A549 (cell line): ENCODE measurements at regions not wholly inside any gene's neighbourhood (a gene's known extent, or its start where the extent isn't known, plus 50 kb on each side); places are given as distances from the start of the nearest gene placed in this dataset.

Source experiments
- ATAC-seq, 2 experiments: fragments of 200-7000 bp in 1 of 2; fragments of >200 bp in 1 of 2; cut with Nextera tagmentation in 1 of 2; cut with Tn5 transposase in 1 of 2; 3 replicates each; pipeline versions ENCODE4 v1.8.0 to v1.9.1; 2018 to 2020; ENCODE audit warnings: mild to moderate bottlenecking in 1 of 2, moderate library complexity in 1 of 2
- CTCF ChIA-PET: fragments of 300-600 bp; sonication (Branson Sonifier 250); formaldehyde crosslinking; extraction: SDS; loops from one replicate; lab custom pipeline; 2021; ENCODE audit warnings: antibody characterized with exemption, inconsistent platforms; lab: Yijun Ruan, JAX
- POLR2A ChIA-PET: fragments of 350-600 bp; formaldehyde crosslinking; extraction: SDS; loops from one replicate; lab custom pipeline; 2021; ENCODE audit warnings: antibody characterized with exemption, inconsistent platforms; lab: Yijun Ruan, JAX
- DNase-seq, 2 experiments: peaks; one replicate each; pipeline versions ENCODE4 v3.0.0 to v3.0.0-alpha.2; 2011 to 2016; ENCODE audit warnings: low read depth in 1 of 2, low spot score in 1 of 2
- FAIRE-seq: peaks from 2 replicates; lab custom pipeline; 2011; peaks lifted over from hg19 to GRCh38; lab: Jason Lieb, UNC
- H3K27ac ChIP-seq, 2 experiments: fragments of >200 bp; sonication (Bioruptor Twin); formaldehyde crosslinking; 3 replicates each; pipeline ENCODE4 v1.5.1; 2016 to 2017
- H3K4me1 ChIP-seq: fragments of >200 bp; sonication (Bioruptor Twin); formaldehyde crosslinking; 3 replicates; pipeline ENCODE4 v1.6.1; 2016
- H3K4me2 ChIP-seq: fragments of >200 bp; sonication (Bioruptor Twin); formaldehyde crosslinking; 3 replicates; pipeline ENCODE4 v1.6.1; 2016
- H3K4me3 ChIP-seq: fragments of >200 bp; sonication (Bioruptor Twin); formaldehyde crosslinking; 3 replicates; pipeline ENCODE4 v1.5.1; 2016
- H3K9me3 ChIP-seq: fragments of >200 bp; sonication (Bioruptor Twin); formaldehyde crosslinking; 3 replicates; pipeline ENCODE4 v1.6.1; 2016
- BCL3 ChIP-seq: fragments of >200 bp; sonication (Bioruptor Twin); formaldehyde crosslinking; IDR thresholded peaks from 3 replicates; pipeline ENCODE4 v1.6.1; 2016
- BHLHE40 ChIP-seq: IDR thresholded peaks from 2 replicates; pipeline ENCODE4 v1.6.1; 2012; ENCODE audit warnings: low read depth, low read length, inconsistent platforms
- CEBPB ChIP-seq, 2 experiments: fragments of >200 bp in 1 of 2; sonication (Bioruptor Twin) in 1 of 2; formaldehyde crosslinking in 1 of 2; IDR thresholded peaks; 2 replicates each; pipeline ENCODE4 v1.6.1; 2012 to 2016
- CTCF ChIP-seq: fragments of >200 bp; sonication (Bioruptor Twin); formaldehyde crosslinking; IDR thresholded peaks from 3 replicates; pipeline ENCODE4 v1.5.1; 2016
- E2F6 ChIP-seq: IDR thresholded peaks from 2 replicates; pipeline ENCODE4 v1.6.1; 2012; ENCODE audit warnings: low read depth, borderline replicate concordance
- EHMT2 ChIP-seq: fragments of 200-600 bp; sonication (generic); IDR thresholded peaks from 2 replicates; pipeline ENCODE4 v1.6.1; 2016; ENCODE audit warnings: antibody characterized with exemption, low read depth, mild to moderate bottlenecking, moderate library complexity
- ELK1 ChIP-seq: fragments of 150-350 bp; IDR thresholded peaks from 2 replicates; pipeline ENCODE4 v1.6.1; 2014; ENCODE audit warnings: low read depth, mild to moderate bottlenecking, low read length
- ESRRA ChIP-seq: fragments of 150-350 bp; IDR thresholded peaks from 2 replicates; pipeline ENCODE4 v1.6.1; 2014; ENCODE audit warnings: mild to moderate bottlenecking, low read length, borderline replicate concordance
- FOXS1 ChIP-seq: fragments of 250-450 bp; sonication (Bioruptor Pico); IDR thresholded peaks from 2 replicates; pipeline ENCODE4 v1.5.0; 2020; ENCODE audit warnings: mild to moderate bottlenecking, moderate library complexity
- HES2 ChIP-seq: fragments of >200 bp; sonication (Bioruptor Twin); formaldehyde crosslinking; IDR thresholded peaks from 2 replicates; pipeline ENCODE4 v1.6.1; 2016
- HEYL ChIP-seq: fragments of 250-450 bp; sonication (Bioruptor Pico); IDR thresholded peaks from 2 replicates; pipeline ENCODE4 v1.8.0; 2021; ENCODE audit warnings: mild to moderate bottlenecking, moderate library complexity
- HOXB13 ChIP-seq: fragments of 250-450 bp; sonication (Bioruptor Pico); IDR thresholded peaks from 2 replicates; pipeline ENCODE4 v1.5.0; 2020; ENCODE audit warnings: low read depth, mild to moderate bottlenecking, moderate library complexity
- JUN ChIP-seq, 2 experiments: fragments of >200 bp; sonication (Bioruptor Twin); formaldehyde crosslinking; IDR thresholded peaks; 2 replicates in 1 of 2; 3 replicates in 1 of 2; pipeline ENCODE4 v1.6.1; 2016 to 2017
- KDM5A ChIP-seq: fragments of 200-600 bp; sonication (generic); IDR thresholded peaks from 2 replicates; pipeline ENCODE4 v1.6.1; 2016; ENCODE audit warnings: antibody characterized with exemption, mild to moderate bottlenecking
- NR3C1 ChIP-seq: fragments of >200 bp; sonication (Bioruptor Twin); formaldehyde crosslinking; IDR thresholded peaks from 3 replicates; pipeline ENCODE4 v1.6.1; 2017
- POLR2AphosphoS2 ChIP-seq: conservative IDR thresholded peaks from 2 replicates; pipeline ENCODE4 v1.6.1; 2012; ENCODE audit warnings: low read length, improper control_type of control experiment, inconsistent platforms
- RAD21 ChIP-seq, 2 experiments: fragments of >200 bp in 1 of 2; sonication (Bioruptor Twin) in 1 of 2; formaldehyde crosslinking in 1 of 2; IDR thresholded peaks in 1 of 2; conservative IDR thresholded peaks in 1 of 2; 2 replicates in 1 of 2; 3 replicates in 1 of 2; pipeline ENCODE4 v1.6.1; 2012 to 2018; ENCODE audit warnings: inconsistent platforms in 1 of 2
- RCOR1 ChIP-seq: fragments of 150-350 bp; IDR thresholded peaks from 2 replicates; pipeline ENCODE4 v1.6.1; 2014; ENCODE audit warnings: antibody characterized with exemption, low read length, low read depth
- RFX5 ChIP-seq: fragments of 450-650 bp; IDR thresholded peaks from 2 replicates; pipeline ENCODE4 v1.7.1; 2014; ENCODE audit warnings: antibody characterized with exemption, mild to moderate bottlenecking, moderate library complexity
- TFCP2L1 ChIP-seq: fragments of 250-450 bp; sonication (Bioruptor Pico); IDR thresholded peaks from 2 replicates; pipeline ENCODE4 v1.5.0; 2021; ENCODE audit warnings: mild to moderate bottlenecking
- ZFP36 ChIP-seq: fragments of 450-650 bp; IDR thresholded peaks from 2 replicates; pipeline ENCODE4 v1.6.1; 2014; ENCODE audit warnings: borderline replicate concordance; ENCODE audit not compliant: partially characterized antibody
- ZSCAN20 ChIP-seq: fragments of 250-450 bp; sonication (Bioruptor Pico); IDR thresholded peaks from 2 replicates; pipeline ENCODE4 v1.8.0; 2022; ENCODE audit warnings: mild to moderate bottlenecking, moderate library complexity
- WGBS: methylation state at CpG from one replicate; pipeline ENCODE4 v1.1.6; 2017; ENCODE audit errors: missing lambda C conversion rate; 5-methylcytosine and 5-hydroxymethylcytosine counted together
- TF ChIP-seq, protein P1 (sequence below): fragments of 250-450 bp; sonication (Bioruptor Pico); IDR thresholded peaks from 2 replicates; pipeline ENCODE4 v1.5.0; 2020; ENCODE audit warnings: low read depth, mild to moderate bottlenecking, moderate library complexity
- TF ChIP-seq, protein P2 (sequence below): IDR thresholded peaks from 2 replicates; pipeline ENCODE4 v1.6.1; 2012
- TF ChIP-seq, protein P3 (sequence below): fragments of 200-600 bp; sonication (generic); IDR thresholded peaks from 2 replicates; pipeline ENCODE4 v1.6.1; 2016; ENCODE audit warnings: antibody characterized with exemption, mild to moderate bottlenecking, moderate library complexity

DNA sequence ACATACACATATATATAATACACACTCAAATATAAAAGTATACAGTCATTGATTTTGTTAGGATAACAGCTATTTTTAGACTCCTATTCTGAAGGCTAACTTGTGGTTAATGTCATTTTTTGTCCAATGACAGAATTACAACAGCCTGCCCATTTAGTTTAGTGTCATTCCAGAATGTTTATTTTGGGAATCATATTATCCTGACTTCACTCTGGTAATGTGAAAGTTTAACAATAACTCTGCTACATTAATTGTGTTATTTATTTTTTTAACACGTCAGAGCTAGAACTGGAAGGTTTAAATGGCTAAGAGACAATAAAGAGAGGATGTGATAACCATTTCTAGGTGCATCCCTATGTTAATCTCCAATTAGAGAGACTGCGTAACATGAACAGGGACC is 648.1 kb downstream of the USP25 start:
- CTCF ChIA-PET, result no interaction called here
- H3K4me3 ChIP-seq, result no peak overlapping the region
- H3K4me1 ChIP-seq, result no peaks in the 10 kb centered on the region
- ATAC-seq (no peak), DNase-seq (no peak), FAIRE-seq (no peak)
- no peak overlapping the region for H3K4me2 ChIP-seq
- H3K9me3 ChIP-seq, result no peaks in the 10 kb centered on the region
- WGBS, result 83% methylated on average over 2 of the region's 2 CpGs
- TF ChIP-seq HES2, result no peak
- no peak for TF ChIP-seq RCOR1
- TF ChIP-seq, protein P1, sequence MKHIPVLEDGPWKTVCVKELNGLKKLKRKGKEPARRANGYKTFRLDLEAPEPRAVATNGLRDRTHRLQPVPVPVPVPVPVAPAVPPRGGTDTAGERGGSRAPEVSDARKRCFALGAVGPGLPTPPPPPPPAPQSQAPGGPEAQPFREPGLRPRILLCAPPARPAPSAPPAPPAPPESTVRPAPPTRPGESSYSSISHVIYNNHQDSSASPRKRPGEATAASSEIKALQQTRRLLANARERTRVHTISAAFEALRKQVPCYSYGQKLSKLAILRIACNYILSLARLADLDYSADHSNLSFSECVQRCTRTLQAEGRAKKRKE (CRISPR knock-in tag), result no peak
- no peak for TF ChIP-seq CTCF
- TF ChIP-seq CEBPB (IDR thresholded peaks at IDR 0.05), result no peak
- no peak for TF ChIP-seq BHLHE40
- TF ChIP-seq HOXB13 (CRISPR knock-in tag), result no peak
- TF ChIP-seq, protein P2, sequence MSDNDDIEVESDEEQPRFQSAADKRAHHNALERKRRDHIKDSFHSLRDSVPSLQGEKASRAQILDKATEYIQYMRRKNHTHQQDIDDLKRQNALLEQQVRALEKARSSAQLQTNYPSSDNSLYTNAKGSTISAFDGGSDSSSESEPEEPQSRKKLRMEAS, result no peak
- no peak for TF ChIP-seq KDM5A
- TF ChIP-seq RAD21 (conservative IDR thresholded peaks at IDR 0.05 in 1 of 2, IDR thresholded peaks at IDR 0.05 in 1 of 2), result no peak
- no peak for TF ChIP-seq EHMT2
- TF ChIP-seq POLR2AphosphoS2, result no peak
- TF ChIP-seq HEYL (CRISPR knock-in tag), result no peak
- no peak for TF ChIP-seq ELK1
- TF ChIP-seq BCL3, result no peak
- no peak for TF ChIP-seq ESRRA
- TF ChIP-seq ZSCAN20, result no peak
- TF ChIP-seq FOXS1 (CRISPR knock-in tag), result no peak
- H3K27ac ChIP-seq, result no peak overlapping the region
- POLR2A ChIA-PET, result no interaction called here

GRCh38 chr21:16378525-16378924 is 648.7 kb downstream of the USP25 start:
- Histone ChIP-seq H3K4me2 (no peak overlapping the region), H3K27ac (no peak overlapping the region), H3K9me3 (no peaks in the 10 kb centered on the region), H3K4me1 (no peaks in the 10 kb centered on the region), H3K4me3 (no peak overlapping the region)
- FAIRE-seq (no peak), DNase-seq (no peak), ATAC-seq (no peak)
- 57% methylated on average over 3 of the region's 3 CpGs for WGBS
- ChIA-PET POLR2A (no interaction called here), CTCF (no interaction called here)
- no peak for TF ChIP-seq ELK1
- TF ChIP-seq KDM5A, result no peak
- TF ChIP-seq TFCP2L1, result no peak
- TF ChIP-seq JUN (IDR thresholded peaks at IDR 0.05), result no peak
- TF ChIP-seq NR3C1, result no peak
- TF ChIP-seq ZFP36, result no peak
- no peak for TF ChIP-seq HOXB13 (CRISPR knock-in tag)
- no peak for TF ChIP-seq EHMT2
- TF ChIP-seq POLR2AphosphoS2, result no peak
- TF ChIP-seq RFX5, result no peak
- TF ChIP-seq, protein P3, sequence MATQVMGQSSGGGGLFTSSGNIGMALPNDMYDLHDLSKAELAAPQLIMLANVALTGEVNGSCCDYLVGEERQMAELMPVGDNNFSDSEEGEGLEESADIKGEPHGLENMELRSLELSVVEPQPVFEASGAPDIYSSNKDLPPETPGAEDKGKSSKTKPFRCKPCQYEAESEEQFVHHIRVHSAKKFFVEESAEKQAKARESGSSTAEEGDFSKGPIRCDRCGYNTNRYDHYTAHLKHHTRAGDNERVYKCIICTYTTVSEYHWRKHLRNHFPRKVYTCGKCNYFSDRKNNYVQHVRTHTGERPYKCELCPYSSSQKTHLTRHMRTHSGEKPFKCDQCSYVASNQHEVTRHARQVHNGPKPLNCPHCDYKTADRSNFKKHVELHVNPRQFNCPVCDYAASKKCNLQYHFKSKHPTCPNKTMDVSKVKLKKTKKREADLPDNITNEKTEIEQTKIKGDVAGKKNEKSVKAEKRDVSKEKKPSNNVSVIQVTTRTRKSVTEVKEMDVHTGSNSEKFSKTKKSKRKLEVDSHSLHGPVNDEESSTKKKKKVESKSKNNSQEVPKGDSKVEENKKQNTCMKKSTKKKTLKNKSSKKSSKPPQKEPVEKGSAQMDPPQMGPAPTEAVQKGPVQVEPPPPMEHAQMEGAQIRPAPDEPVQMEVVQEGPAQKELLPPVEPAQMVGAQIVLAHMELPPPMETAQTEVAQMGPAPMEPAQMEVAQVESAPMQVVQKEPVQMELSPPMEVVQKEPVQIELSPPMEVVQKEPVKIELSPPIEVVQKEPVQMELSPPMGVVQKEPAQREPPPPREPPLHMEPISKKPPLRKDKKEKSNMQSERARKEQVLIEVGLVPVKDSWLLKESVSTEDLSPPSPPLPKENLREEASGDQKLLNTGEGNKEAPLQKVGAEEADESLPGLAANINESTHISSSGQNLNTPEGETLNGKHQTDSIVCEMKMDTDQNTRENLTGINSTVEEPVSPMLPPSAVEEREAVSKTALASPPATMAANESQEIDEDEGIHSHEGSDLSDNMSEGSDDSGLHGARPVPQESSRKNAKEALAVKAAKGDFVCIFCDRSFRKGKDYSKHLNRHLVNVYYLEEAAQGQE, result no peak
- TF ChIP-seq HES2, result no peak
- no peak for TF ChIP-seq RCOR1
- no peak for TF ChIP-seq E2F6
